Transverse colon (tissue), 3 donors: ENCODE measurements at regions not wholly inside any gene's neighbourhood (a gene's known extent, or its start where the extent isn't known, plus 50 kb on each side); places are given as distances from the start of the nearest gene placed in this dataset.

ENCODE experiments used
- CTCF ChIP-seq, 5 experiments: fragments of 200-600 bp in 3 of 5; fragments of 450-650 bp in 2 of 5; sonication (generic) in 3 of 5; IDR thresholded peaks; 1 replicate in 2 of 5; 2 replicates in 3 of 5; pipeline ENCODE4 v1.5.1; 2016 to 2017; ENCODE audit warnings: antibody characterized with exemption in 5 of 5, inconsistent platforms in 3 of 5, mild to moderate bottlenecking in 2 of 5, moderate library complexity in 1 of 5
- EP300 ChIP-seq: sonication (generic); formaldehyde crosslinking; IDR thresholded peaks from one replicate; pipeline ENCODE4 v1.6.1; 2017; ENCODE audit warnings: antibody characterized with exemption, low read depth

- TF ChIP-seq CTCF (IDR thresholded peaks at IDR 0.05) (no peak), EP300 (no peak)
Observed at GRCh38 chr6:1081551-1082284, 230.2 kb upstream of the FOXQ1 start.
